B cell (primary cell): ENCODE measurements at regions not wholly inside any gene's neighbourhood (a gene's known extent, or its start where the extent isn't known, plus 50 kb on each side); places are given as distances from the start of the nearest gene placed in this dataset.

Source experiments
- ATAC-seq: fragments of 200-7000 bp; cut with Tn5 transposase; one replicate; pipeline ENCODE4 v1.10.0; 2021; ENCODE audit warnings: low read depth, mild to moderate bottlenecking, moderate number of reproducible peaks, moderate library complexity
- CTCF ChIA-PET: fragments of 350-600 bp; sonication (Branson Sonifier 250); formaldehyde crosslinking; loops from one replicate; lab custom pipeline; 2021; ENCODE audit warnings: antibody characterized with exemption, inconsistent platforms; lab: Charles Lee
- POLR2A ChIA-PET: fragments of 350-600 bp; sonication (Branson Sonifier 250); formaldehyde crosslinking; loops from one replicate; lab custom pipeline; 2021; ENCODE audit warnings: antibody characterized with exemption; lab: Charles Lee
- DNase-seq: peaks from one replicate; pipeline ENCODE4 v3.0.0; 2013
- H2AFZ ChIP-seq: 2 replicates; pipeline ENCODE4 v1.6.1; 2012; ENCODE audit warnings: mild to moderate bottlenecking, low read depth, low read length; ENCODE audit not compliant: insufficient read depth, poor library complexity, severe bottlenecking
- H3K27ac ChIP-seq, 2 donors: 1 replicate in 1 of 2; 2 replicates in 1 of 2; pipeline ENCODE4 v1.5.1; 2012 to 2013; ENCODE audit warnings: low read length in 2 of 2, mild to moderate bottlenecking in 2 of 2, moderate library complexity in 1 of 2
- H3K27me3 ChIP-seq, 4 experiments: fragments of 200-600 bp in 1 of 4; sonication (generic) in 1 of 4; replicated peaks in 1 of 4; 1 replicate in 2 of 4; 2 replicates in 2 of 4; pipeline versions ENCODE4 v1.6.1 to v1.7.0; 2013 to 2016; ENCODE audit warnings: low read length in 3 of 4, mild to moderate bottlenecking in 2 of 4, mixed read lengths in 1 of 4, moderate library complexity in 1 of 4; ENCODE audit not compliant: insufficient read depth in 4 of 4, control insufficient read depth in 3 of 4; ENCODE audit errors: control extremely low read depth in 1 of 4
- H3K36me3 ChIP-seq, 2 experiments: replicated peaks in 1 of 2; 1 replicate in 1 of 2; 2 replicates in 1 of 2; pipeline versions ENCODE4 v1.6.1 to v1.7.1; 2013; ENCODE audit warnings: low read length in 1 of 2; ENCODE audit not compliant: insufficient read depth in 2 of 2, control insufficient read depth in 1 of 2; ENCODE audit errors: control extremely low read depth in 1 of 2, extremely low read depth in 1 of 2
- H3K4me1 ChIP-seq, 2 donors: fragments of 200-600 bp in 1 of 2; sonication (generic) in 1 of 2; 1 replicate in 1 of 2; 2 replicates in 1 of 2; pipeline versions ENCODE4 v1.5.1 to v1.6.1; 2013 to 2017; ENCODE audit warnings: low read length in 2 of 2; ENCODE audit not compliant: control insufficient read depth in 2 of 2, insufficient read depth in 2 of 2
- H3K4me2 ChIP-seq: replicated peaks from 2 replicates; pipeline ENCODE3; 2012; ENCODE audit warnings: mild to moderate bottlenecking, low read depth, low read length; ENCODE audit not compliant: poor library complexity, severe bottlenecking
- H3K4me3 ChIP-seq, 5 experiments: fragments of 200-600 bp in 1 of 5; sonication (generic) in 1 of 5; 1 replicate in 3 of 5; 2 replicates in 2 of 5; pipeline versions ENCODE4 v1.5.1 to v1.7.0; 2011 to 2016; ENCODE audit warnings: low read length in 4 of 5, mild to moderate bottlenecking in 4 of 5, low read depth in 2 of 5, control low read depth in 1 of 5, moderate library complexity in 1 of 5; ENCODE audit not compliant: insufficient read depth in 1 of 5; ENCODE audit errors: control extremely low read depth in 1 of 5, extremely low read depth in 1 of 5
- H3K79me2 ChIP-seq: fragments of 200-600 bp; sonication (generic); one replicate; pipeline ENCODE4 v1.6.0; 2016; ENCODE audit warnings: low read length; ENCODE audit not compliant: control insufficient read depth, insufficient read depth
- H3K9ac ChIP-seq: fragments of 200-600 bp; sonication (generic); 2 replicates; pipeline ENCODE4 v1.6.1; 2017; ENCODE audit warnings: mild to moderate bottlenecking, low read length, moderate library complexity
- H3K9me3 ChIP-seq, 3 donors: one replicate each; pipeline versions ENCODE4 v1.6.1 to v1.7.1; 2013; ENCODE audit warnings: low read length in 2 of 3; ENCODE audit not compliant: control insufficient read depth in 2 of 3, insufficient read depth in 1 of 3; ENCODE audit errors: control extremely low read depth in 1 of 3
- H4K20me1 ChIP-seq: 2 replicates; pipeline ENCODE4 v1.6.0; 2012; ENCODE audit warnings: mild to moderate bottlenecking, low read length; ENCODE audit not compliant: insufficient read depth, control insufficient read depth, poor library complexity, severe bottlenecking
- H3K27ac Mint-ChIP-seq: one replicate; pipeline ENCODE4 v1.8.0; 2021; ENCODE audit warnings: mixed read lengths
- H3K27me3 Mint-ChIP-seq: one replicate; pipeline ENCODE4 v1.8.0; 2021; ENCODE audit warnings: mixed read lengths
- H3K4me1 Mint-ChIP-seq: one replicate; pipeline ENCODE4 v1.8.0; 2021; ENCODE audit warnings: mixed read lengths
- H3K4me3 Mint-ChIP-seq: one replicate; pipeline ENCODE4 v1.8.0; 2021; ENCODE audit warnings: mixed read lengths
- H3K9me3 Mint-ChIP-seq: one replicate; pipeline ENCODE4 v1.8.0; 2022; ENCODE audit warnings: mixed read lengths; ENCODE audit not compliant: insufficient read depth
- CTCF ChIP-seq: fragments of 200-600 bp; IDR thresholded peaks from one replicate; pipeline ENCODE4 v1.8.0; 2022; ENCODE audit warnings: antibody characterized with exemption, mild to moderate bottlenecking
- EZH2 ChIP-seq: IDR thresholded peaks from 2 replicates; pipeline ENCODE4 v1.6.1; 2012; ENCODE audit warnings: borderline replicate concordance, low read depth, mild to moderate bottlenecking, moderate library complexity, low read length; ENCODE audit not compliant: insufficient read depth, poor library complexity, severe bottlenecking
- WGBS: methylation state at CpG from one replicate; pipeline ENCODE4 v1.1.5; 2013; ENCODE audit warnings: missing lambda C conversion rate; ENCODE audit not compliant: insufficient coverage; 5-methylcytosine and 5-hydroxymethylcytosine counted together
- intact Hi-C: fragments of 100-400 bp; cut with micrococcal nuclease; formaldehyde crosslinking; loops from one replicate; pipeline ENCODE4 v1.10.0; 2022

GRCh38 chr3:64773137-64773536, 85.3 kb upstream of the ADAMTS9 start:
- peaks cover 3% of the 10 kb centered on the region for H3K9me3 Mint-ChIP-seq
- ATAC-seq (no peak), DNase-seq (no peak)
- H3K4me1 Mint-ChIP-seq, result no peaks in the 10 kb centered on the region
- no peaks in the 10 kb centered on the region for H3K79me2 ChIP-seq
- H3K27ac ChIP-seq, result no peak overlapping the region
- H3K9ac ChIP-seq, result no peak overlapping the region
- no peaks in the 10 kb centered on the region for H3K4me1 ChIP-seq
- H3K4me3 ChIP-seq, result no peak overlapping the region
- CTCF ChIA-PET, result no interaction called here
- no peaks in the 10 kb centered on the region for H3K36me3 ChIP-seq
- no peak overlapping the region for H2AFZ ChIP-seq
- no peaks in the 10 kb centered on the region for H3K27me3 Mint-ChIP-seq
- 86% methylated on average over 5 of the region's 5 CpGs for WGBS
- intact Hi-C loops, result no loop called here
- H3K4me3 Mint-ChIP-seq, result no peak overlapping the region
- H3K27ac Mint-ChIP-seq, result no peak overlapping the region
- TF ChIP-seq CTCF (no peak), EZH2 (no peak)
- peaks cover 0 to 11% (median 0%) of the 10 kb centered on the region in 3 donors for H3K9me3 ChIP-seq
- H4K20me1 ChIP-seq, result no peaks in the 10 kb centered on the region
- H3K27me3 ChIP-seq, result no peaks in the 10 kb centered on the region
- H3K4me2 ChIP-seq, result no peak overlapping the region
- POLR2A ChIA-PET, result no interaction called here

- Histone ChIP-seq H3K79me2 (no peaks in the 10 kb centered on the region), H3K9ac (no peak overlapping the region), H3K36me3 (no peaks in the 10 kb centered on the region), H3K9me3 (no peaks in the 10 kb centered on the region), H3K27me3 (no peaks in the 10 kb centered on the region), H3K4me2 (no peak overlapping the region), H3K4me3 (no peak overlapping the region), H4K20me1 (no peaks in the 10 kb centered on the region), H3K4me1 (no peaks in the 10 kb centered on the region), H3K27ac (no peak overlapping the region), H2AFZ (no peak overlapping the region)
- H3K4me1 Mint-ChIP-seq, result no peaks in the 10 kb centered on the region
- ATAC-seq (no peak), DNase-seq (no peak)
- 80% methylated on average over 1 of the region's 4 CpGs for WGBS
- no peak for TF ChIP-seq CTCF
- TF ChIP-seq EZH2, result no peak
- intact Hi-C loops, result no loop called here
- ChIA-PET CTCF (no interaction called here), POLR2A (no interaction called here)
- peaks cover 4% of the 10 kb centered on the region for H3K9me3 Mint-ChIP-seq
- no peak overlapping the region for H3K27ac Mint-ChIP-seq
- no peaks in the 10 kb centered on the region for H3K27me3 Mint-ChIP-seq
- H3K4me3 Mint-ChIP-seq, result no peak overlapping the region
These were observed 78.6 kb upstream of the ADAMTS9 start for GRCh38 chr3:64766440-64766839.
